NT2/D1 (cell line): ENCODE measurements at regions not wholly inside any gene's neighbourhood (a gene's known extent, or its start where the extent isn't known, plus 50 kb on each side); places are given as distances from the start of the nearest gene placed in this dataset.

Source experiments
- DNase-seq: peaks from one replicate; pipeline ENCODE4 v3.0.0-alpha.2; 2011; ENCODE audit warnings: low read depth, low spot score
- H3K27me3 ChIP-seq: 2 replicates; pipeline ENCODE4 v1.6.0; 2011; ENCODE audit warnings: mild to moderate bottlenecking; ENCODE audit not compliant: insufficient read length, insufficient read depth
- H3K36me3 ChIP-seq: 2 replicates; pipeline ENCODE4 v1.6.1; 2011; ENCODE audit warnings: mild to moderate bottlenecking, low read length, mixed read lengths; ENCODE audit not compliant: insufficient read depth, insufficient read length
- H3K4me1 ChIP-seq: 2 replicates; pipeline ENCODE4 v1.5.1; 2011; ENCODE audit not compliant: insufficient read depth, insufficient read length
- H3K4me3 ChIP-seq: 2 replicates; pipeline ENCODE4 v1.5.1; 2011; ENCODE audit warnings: low read depth; ENCODE audit not compliant: insufficient read length
- H3K9ac ChIP-seq: 2 replicates; pipeline ENCODE4 v1.6.0; 2011; ENCODE audit warnings: low read depth; ENCODE audit not compliant: insufficient read length
- H3K9me3 ChIP-seq: 2 replicates; pipeline ENCODE4 v1.5.1; 2011; ENCODE audit warnings: mild to moderate bottlenecking, low read length; ENCODE audit not compliant: insufficient read depth
- SUZ12 ChIP-seq: IDR thresholded peaks from 2 replicates; pipeline ENCODE4 v1.6.1; 2011; ENCODE audit not compliant: insufficient read length, insufficient read depth; ENCODE audit errors: extremely low read depth
- YY1 ChIP-seq: IDR thresholded peaks from 2 replicates; pipeline ENCODE4 v1.6.1; 2011; ENCODE audit not compliant: insufficient read length, insufficient read depth
- ZNF274 ChIP-seq: IDR thresholded peaks from 2 replicates; pipeline ENCODE4 v1.6.1; 2011; ENCODE audit warnings: mild to moderate bottlenecking, low read depth, low read length

- no peak overlapping the region for H3K9ac ChIP-seq
- no peaks in the 10 kb centered on the region for H3K4me1 ChIP-seq
- no peak overlapping the region for H3K4me3 ChIP-seq
- H3K36me3 ChIP-seq = no peaks in the 10 kb centered on the region
- no peaks in the 10 kb centered on the region for H3K9me3 ChIP-seq
- no peak for DNase-seq
- H3K27me3 ChIP-seq = no peaks in the 10 kb centered on the region
- TF ChIP-seq ZNF274 (no peak), YY1 (no peak), SUZ12 (no peak)
Measured at GRCh38 chr2:192307530-192307929, 112.8 kb upstream of the TMEFF2 start.

- H3K4me1 ChIP-seq = no peaks in the 10 kb centered on the region
- TF ChIP-seq YY1 = no peak
- no peak for TF ChIP-seq SUZ12
- no peak for TF ChIP-seq ZNF274
- no peak overlapping the region for H3K4me3 ChIP-seq
- DNase-seq = peak; percentile 20
- H3K9ac ChIP-seq = no peak overlapping the region
- no peaks in the 10 kb centered on the region for H3K27me3 ChIP-seq
- H3K9me3 ChIP-seq = no peaks in the 10 kb centered on the region
- H3K36me3 ChIP-seq = no peaks in the 10 kb centered on the region
Measured at GRCh38 chr2:192298664-192299063, 103.9 kb upstream of the TMEFF2 start.

- H3K4me1 ChIP-seq = no peaks in the 10 kb centered on the region
- no peak for DNase-seq
- no peak overlapping the region for H3K9ac ChIP-seq
- no peaks in the 10 kb centered on the region for H3K9me3 ChIP-seq
- H3K4me3 ChIP-seq = no peak overlapping the region
- H3K36me3 ChIP-seq = no peaks in the 10 kb centered on the region
- no peaks in the 10 kb centered on the region for H3K27me3 ChIP-seq
- TF ChIP-seq ZNF274 (no peak), SUZ12 (no peak), YY1 (no peak)
Measured at GRCh38 chr2:192292478-192292877, 97.7 kb upstream of the TMEFF2 start.

- no peak for TF ChIP-seq ZNF274
- TF ChIP-seq YY1 = no peak
- no peak for TF ChIP-seq SUZ12
- Histone ChIP-seq H3K36me3 (no peaks in the 10 kb centered on the region), H3K9me3 (no peaks in the 10 kb centered on the region), H3K4me1 (no peaks in the 10 kb centered on the region), H3K27me3 (no peaks in the 10 kb centered on the region), H3K9ac (no peak overlapping the region), H3K4me3 (no peak overlapping the region)
- DNase-seq = no peak
Measured at GRCh38 chr2:192288295-192288694, 93.6 kb upstream of the TMEFF2 start.

GRCh38 chr2:192286093-192286701 is 91.5 kb upstream of the TMEFF2 start:
- peak; percentile 22 for DNase-seq
- TF ChIP-seq YY1 (no peak), ZNF274 (no peak), SUZ12 (no peak)

GRCh38 chr2:192283450-192283849 is 88.7 kb upstream of the TMEFF2 start:
- Histone ChIP-seq H3K4me1 (no peaks in the 10 kb centered on the region), H3K27me3 (no peaks in the 10 kb centered on the region), H3K9me3 (no peaks in the 10 kb centered on the region), H3K4me3 (no peak overlapping the region), H3K36me3 (no peaks in the 10 kb centered on the region), H3K9ac (no peak overlapping the region)
- no peak for TF ChIP-seq ZNF274
- TF ChIP-seq SUZ12 = no peak
- no peak for TF ChIP-seq YY1
- no peak for DNase-seq

More at GRCh38 chr2:192286093-192286701, 91.5 kb upstream of the TMEFF2 start:
- no peaks in the 10 kb centered on the region for H3K9me3 ChIP-seq
- H3K36me3 ChIP-seq = no peaks in the 10 kb centered on the region
- no peak overlapping the region for H3K4me3 ChIP-seq
- H3K4me1 ChIP-seq = no peaks in the 10 kb centered on the region
- H3K9ac ChIP-seq = no peak overlapping the region
- H3K27me3 ChIP-seq = no peaks in the 10 kb centered on the region

GRCh38 chr2:192278701-192279100 is 84.0 kb upstream of the TMEFF2 start:
- no peaks in the 10 kb centered on the region for H3K27me3 ChIP-seq

More at GRCh38 chr2:192278701-192279100, 84.0 kb upstream of the TMEFF2 start:
- Histone ChIP-seq H3K9me3 (peaks cover 14% of the 10 kb centered on the region; the same call in 1 of the 2 replicates), H3K36me3 (no peaks in the 10 kb centered on the region), H3K9ac (no peak overlapping the region), H3K4me1 (no peaks in the 10 kb centered on the region), H3K4me3 (no peak overlapping the region)
- TF ChIP-seq ZNF274 = no peak
- TF ChIP-seq SUZ12 = no peak
- no peak for TF ChIP-seq YY1
- no peak for DNase-seq
